K562 (cell line): ENCODE measurements at regions not wholly inside any gene's neighbourhood (a gene's known extent, or its start where the extent isn't known, plus 50 kb on each side); places are given as distances from the start of the nearest gene placed in this dataset.

Experiments
- ARID3A ChIP-seq: IDR thresholded peaks from 2 replicates; pipeline ENCODE4 v1.6.1; 2012; ENCODE audit warnings: low read depth, low read length, improper control_type of control experiment, borderline replicate concordance
- ATF3 ChIP-seq, 2 experiments: fragments of 450-650 bp in 1 of 2; sonication (generic) in 1 of 2; formaldehyde crosslinking in 1 of 2; IDR thresholded peaks in 1 of 2; conservative IDR thresholded peaks in 1 of 2; 2 replicates each; pipeline versions ENCODE4 v1.6.1 to v1.8.1; 2016 to 2023; ENCODE audit warnings: mild to moderate bottlenecking in 2 of 2, moderate library complexity in 2 of 2, inconsistent platforms in 1 of 2, missing genetic modification reagents in 1 of 2
- CEBPG ChIP-seq, 3 experiments: fragments of 200-800 bp in 1 of 3; sonication (Bioruptor generic) in 1 of 3; sonication (generic) in 1 of 3; formaldehyde crosslinking in 1 of 3; IDR thresholded peaks in 2 of 3; conservative IDR thresholded peaks in 1 of 3; 2 replicates each; pipeline versions ENCODE4 v1.6.1 to v1.8.0; 2016 to 2022; ENCODE audit warnings: missing compliant biosample characterization in 2 of 3, missing genetic modification characterization in 2 of 3, mild to moderate bottlenecking in 1 of 3, missing genetic modification reagents in 1 of 3
- CTCF ChIP-seq, 3 experiments: IDR thresholded peaks in 2 of 3; conservative IDR thresholded peaks in 1 of 3; 2 replicates each; pipeline ENCODE4 v1.5.1; 2011 to 2012; ENCODE audit warnings: low read length in 3 of 3, mild to moderate bottlenecking in 3 of 3, control low read depth in 2 of 3, improper control_type of control experiment in 1 of 3, inconsistent platforms in 1 of 3, low read depth in 1 of 3, mixed read lengths in 1 of 3, moderate library complexity in 1 of 3; ENCODE audit not compliant: insufficient read depth in 2 of 3
- EWSR1 ChIP-seq: fragments of 450-650 bp; IDR thresholded peaks from 2 replicates; pipeline ENCODE4 v1.6.1; 2018; ENCODE audit warnings: borderline replicate concordance, mild to moderate bottlenecking, low read depth, moderate library complexity; ENCODE audit not compliant: partially characterized antibody
- HMBOX1 ChIP-seq: sonication (generic); IDR thresholded peaks from 2 replicates; pipeline ENCODE4 v1.6.1; 2016
- MYC ChIP-seq, 2 experiments: fragments of 250-450 bp in 1 of 2; sonication (Bioruptor Pico) in 1 of 2; IDR thresholded peaks; 2 replicates each; pipeline versions ENCODE4 v1.5.1 to v1.6.1; 2012 to 2021; ENCODE audit warnings: low read depth in 2 of 2, borderline replicate concordance in 1 of 2, improper control_type of control experiment in 1 of 2, low read length in 1 of 2, mild to moderate bottlenecking in 1 of 2, moderate library complexity in 1 of 2
- PREB ChIP-seq: sonication (generic); formaldehyde crosslinking; IDR thresholded peaks from 2 replicates; pipeline ENCODE4 v1.8.1; 2023; ENCODE audit warnings: mild to moderate bottlenecking, missing genetic modification reagents
- RAD21 ChIP-seq, 2 experiments: fragments of 250-450 bp in 1 of 2; fragments of 450-650 bp in 1 of 2; sonication (Bioruptor Pico) in 1 of 2; formaldehyde crosslinking in 1 of 2; IDR thresholded peaks in 1 of 2; conservative IDR thresholded peaks in 1 of 2; 2 replicates each; pipeline versions ENCODE4 v1.4.0 to v1.8.0; 2020 to 2022; ENCODE audit warnings: mild to moderate bottlenecking in 2 of 2, moderate library complexity in 1 of 2
- SETDB1 ChIP-seq: IDR thresholded peaks from one replicate; pipeline ENCODE4 v1.6.1; 2012; ENCODE audit warnings: low read length, control low read depth, inconsistent platforms
- VEZF1 ChIP-seq: fragments of 200-800 bp; sonication (Bioruptor generic); IDR thresholded peaks from 2 replicates; pipeline ENCODE4 v1.6.1; 2017; ENCODE audit warnings: missing genetic modification characterization, missing compliant biosample characterization
- ZNF217 ChIP-seq: sonication (generic); formaldehyde crosslinking; IDR thresholded peaks from 2 replicates; pipeline ENCODE4 v1.8.0; 2022; ENCODE audit warnings: mild to moderate bottlenecking, missing genetic modification reagents
- ZNF511 ChIP-seq: sonication (generic); formaldehyde crosslinking; IDR thresholded peaks from 2 replicates; pipeline ENCODE4 v1.8.0; 2022; ENCODE audit warnings: mild to moderate bottlenecking, missing genetic modification reagents

- TF ChIP-seq CTCF (IDR thresholded peaks at IDR 0.05 in 2 of 3, conservative IDR thresholded peaks at IDR 0.05 in 1 of 3; ENCODE audit: insufficient read depth in 2 of 3, low read depth in 1 of 3, low read length in 3 of 3) (peak; percentile 47 to 59 (median 48); a peak in 4 of 6 replicates), ATF3 (IDR thresholded peaks at IDR 0.05) (0 out of 2 replicates have a peak, but pooled peaks have one; percentile 13), ATF3 (CRISPR knock-in tag; conservative IDR thresholded peaks at IDR 0.05) (no peak), CEBPG (CRISPR knock-in tag; IDR thresholded peaks at IDR 0.05) (no peak), CEBPG (tag; conservative IDR thresholded peaks at IDR 0.05 in 1 of 2, IDR thresholded peaks at IDR 0.05 in 1 of 2) (peak; percentile 74 to 93), HMBOX1 (0 out of 2 replicates have a peak, but pooled peaks have one; percentile 28), MYC (IDR thresholded peaks at IDR 0.05; ENCODE audit: low read depth, low read length) (no peak), MYC (CRISPR knock-in tag; IDR thresholded peaks at IDR 0.05; ENCODE audit: borderline replicate concordance, low read depth) (no peak), ZNF511 (no peak), EWSR1 (no peak), PREB (CRISPR knock-in tag) (no peak), SETDB1 (no peak), RAD21 (CRISPR knock-in tag; conservative IDR thresholded peaks at IDR 0.05 in 1 of 2, IDR thresholded peaks at IDR 0.05 in 1 of 2) (peak; percentile 34 to 49), ZNF217 (no peak), ARID3A (peak; percentile 91), VEZF1 (CRISPR knock-in tag) (no peak)
- TF ChIP-seq, all 486 proteins: peak for 9
Observed at GRCh38 chr4:94127707-94128328, 79.8 kb upstream of the SMARCAD1 start (continued).
